GM13976 (cell line): ENCODE measurements at regions not wholly inside any gene's neighbourhood (a gene's known extent, or its start where the extent isn't known, plus 50 kb on each side); places are given as distances from the start of the nearest gene placed in this dataset.
"Not testable (repeated sequence)": the region's sequence is repeated elsewhere in the genome, so short reads cannot be mapped to it uniquely, and the experiment has no call there.

ENCODE experiments used
- DNase-seq: peaks from one replicate; pipeline ENCODE4 v3.0.0; 2012; ENCODE audit warnings: low spot score
- CTCF ChIP-seq: IDR thresholded peaks from 2 replicates; pipeline ENCODE4 v1.5.1; 2012; ENCODE audit warnings: borderline replicate concordance, mild to moderate bottlenecking; ENCODE audit not compliant: insufficient read depth; ENCODE audit errors: extremely low read depth, missing control alignments, control extremely low read depth
- in situ Hi-C: fragments of 300-500 bp; cut with MboI; formaldehyde crosslinking; loops from one replicate; pipeline ENCODE4 v1.12.0; 2022; ENCODE audit warnings: low sequenced_read_pairs, mixed read lengths, inconsistent platforms; ENCODE audit not compliant: unreplicated experiment

GRCh38 chr14:105926373-105927095 is 400.2 kb downstream of the TMEM121 start:
- in situ Hi-C loops, result no loop called here
- no peak for TF ChIP-seq CTCF
- no peak for DNase-seq

GRCh38 chr14:105927096-105928060 is 401.0 kb downstream of the TMEM121 start:
- no peak for TF ChIP-seq CTCF
- in situ Hi-C loops, result no loop called here
- no peak for DNase-seq

GRCh38 chr14:105928171-105929111 is 402.1 kb downstream of the TMEM121 start:
- in situ Hi-C loops, result not testable (repeated sequence)
- peak; percentile 45 for DNase-seq

- in situ Hi-C loops, result no loop called here
Observed at GRCh38 chr14:105929327-105930081, 403.1 kb downstream of the TMEM121 start.

GRCh38 chr14:105930572-105930971 is 404.2 kb downstream of the TMEM121 start:
- no peak for TF ChIP-seq CTCF
- in situ Hi-C loops, result no loop called here
- no peak for DNase-seq

More at GRCh38 chr14:105929327-105930081, 403.1 kb downstream of the TMEM121 start:
- TF ChIP-seq CTCF, result no peak
- no peak for DNase-seq

GRCh38 chr14:105931808-105932483 is 405.6 kb downstream of the TMEM121 start:
- TF ChIP-seq CTCF, result no peak
- DNase-seq, result peak; percentile 44
- in situ Hi-C loops, result no loop called here
